Small intestine (tissue), 7 donors: ENCODE measurements at regions not wholly inside any gene's neighbourhood (a gene's known extent, or its start where the extent isn't known, plus 50 kb on each side); places are given as distances from the start of the nearest gene placed in this dataset.

Experiments
- DNase-seq, 2 donors: peaks; one replicate each; pipeline versions ENCODE4 v3.0.0 to v3.0.0-alpha.2; 2013
- FAIRE-seq: peaks from 2 replicates; lab custom pipeline; 2012; peaks lifted over from hg19 to GRCh38; lab: Jason Lieb, UNC
- H3K27ac ChIP-seq, 3 donors: one replicate each; pipeline ENCODE4 v1.5.1; 2013; ENCODE audit warnings: low read length in 2 of 3, mild to moderate bottlenecking in 2 of 3, control low read depth in 1 of 3, inconsistent platforms in 1 of 3, low read depth in 1 of 3, moderate library complexity in 1 of 3
- H3K27me3 ChIP-seq, 3 donors: one replicate each; pipeline ENCODE4 v1.6.1; 2013; ENCODE audit warnings: low read length in 3 of 3, inconsistent platforms in 1 of 3; ENCODE audit not compliant: control insufficient read depth in 3 of 3, insufficient read depth in 3 of 3
- H3K36me3 ChIP-seq, 3 donors: one replicate each; pipeline ENCODE4 v1.6.1; 2013; ENCODE audit warnings: low read length in 3 of 3, inconsistent platforms in 1 of 3, low read depth in 1 of 3, mild to moderate bottlenecking in 1 of 3, moderate library complexity in 1 of 3; ENCODE audit not compliant: control insufficient read depth in 3 of 3, insufficient read depth in 2 of 3
- H3K4me1 ChIP-seq, 3 donors: one replicate each; pipeline ENCODE4 v1.6.1; 2013; ENCODE audit warnings: low read length in 2 of 3, inconsistent platforms in 1 of 3, low read depth in 1 of 3, mild to moderate bottlenecking in 1 of 3, moderate library complexity in 1 of 3; ENCODE audit not compliant: control insufficient read depth in 3 of 3, insufficient read depth in 2 of 3
- H3K4me3 ChIP-seq, 3 donors: one replicate each; pipeline ENCODE4 v1.5.1; 2013; ENCODE audit warnings: low read length in 3 of 3, control low read depth in 1 of 3, inconsistent platforms in 1 of 3, low read depth in 1 of 3, mild to moderate bottlenecking in 1 of 3, moderate library complexity in 1 of 3
- H3K9me3 ChIP-seq, 2 donors: one replicate each; pipeline ENCODE4 v1.6.1; 2013; ENCODE audit warnings: low read depth in 1 of 2, low read length in 1 of 2; ENCODE audit not compliant: control insufficient read depth in 2 of 2, insufficient read depth in 1 of 2
- WGBS, 3 donors: extraction: QIAGEN DNeasy Blood & Tissue Kit; methylation state at CpG; one replicate each; pipeline ENCODE4 v1.1.7; 2013; 5-methylcytosine and 5-hydroxymethylcytosine counted together
- donor health status: healthy with polysubstance abuse.
- donor health status: control.
- donor health status: control.
- donor health status: Bipolar disorder and iron deficiency.
- donor health status: healthy.

GRCh38 chr2:61759718-61760117 is 94.1 kb downstream of the FAM161A start:
- Histone ChIP-seq H3K4me1 (no peaks in the 10 kb centered on the region), H3K9me3 (peaks cover 0 to 3% of the 10 kb centered on the region in 2 donors), H3K36me3 (no peaks in the 10 kb centered on the region), H3K27ac (no peak overlapping the region), H3K4me3 (no peak overlapping the region), H3K27me3 (no peaks in the 10 kb centered on the region)
- WGBS, 3 donors: 71 to 79% (median 73%) methylated on average over 2 of the region's 2 CpGs
- DNase-seq (no peak), FAIRE-seq (no peak)

GRCh38 chr2:61759005-61759404 is 94.9 kb downstream of the FAM161A start:
- Histone ChIP-seq H3K27ac (no peak overlapping the region), H3K36me3 (no peaks in the 10 kb centered on the region), H3K9me3 (peaks cover 0 to 6% of the 10 kb centered on the region in 2 donors), H3K4me3 (no peak overlapping the region), H3K4me1 (no peaks in the 10 kb centered on the region), H3K27me3 (no peaks in the 10 kb centered on the region)
- WGBS, 3 donors: 73 to 90% (median 85%) methylated on average over 4 of the region's 4 CpGs
- DNase-seq (no peak), FAIRE-seq (no peak)

GRCh38 chr2:61758159-61758558 is 95.7 kb downstream of the FAM161A start:
- DNase-seq: no peak
- H3K4me1 ChIP-seq: no peaks in the 10 kb centered on the region
- FAIRE-seq: no peak
- peaks cover 2 to 11% of the 10 kb centered on the region in 2 donors for H3K9me3 ChIP-seq
- H3K4me3 ChIP-seq: no peak overlapping the region
- H3K27ac ChIP-seq: no peak overlapping the region
- H3K27me3 ChIP-seq: no peaks in the 10 kb centered on the region
- no peaks in the 10 kb centered on the region for H3K36me3 ChIP-seq

GRCh38 chr2:61753512-61753911 is 100.3 kb downstream of the FAM161A start:
- H3K27ac ChIP-seq: no peak overlapping the region
- WGBS, 3 donors: 39 to 83% (median 78%) methylated on average over 1 of the region's 1 CpG
- no peak overlapping the region for H3K4me3 ChIP-seq
- no peak for DNase-seq
- no peak for FAIRE-seq
- no peaks in the 10 kb centered on the region for H3K36me3 ChIP-seq
- H3K9me3 ChIP-seq: peaks cover 2 to 12% of the 10 kb centered on the region in 2 donors
- H3K27me3 ChIP-seq: no peaks in the 10 kb centered on the region
- H3K4me1 ChIP-seq: no peaks in the 10 kb centered on the region

GRCh38 chr2:61750624-61751023 is 103.2 kb downstream of the FAM161A start:
- Histone ChIP-seq H3K27me3 (no peaks in the 10 kb centered on the region), H3K4me3 (no peak overlapping the region), H3K4me1 (no peaks in the 10 kb centered on the region), H3K9me3 (peaks cover 2 to 12% of the 10 kb centered on the region in 2 donors), H3K36me3 (no peaks in the 10 kb centered on the region), H3K27ac (no peak overlapping the region)
- 51 to 67% (median 55%) methylated on average over 2 of the region's 2 CpGs for WGBS, 3 donors
- no peak for FAIRE-seq
- no peak for DNase-seq

- Histone ChIP-seq H3K36me3 (no peaks in the 10 kb centered on the region), H3K9me3 (no peaks in the 10 kb centered on the region), H3K4me1 (no peaks in the 10 kb centered on the region), H3K27me3 (no peaks in the 10 kb centered on the region), H3K27ac (no peak overlapping the region), H3K4me3 (no peak overlapping the region)
- DNase-seq (no peak), FAIRE-seq (no peak)
- 92 to 95% (median 92%) methylated on average over 6 of the region's 6 CpGs for WGBS, 3 donors
Measured at GRCh38 chr2:61742955-61743354, 110.9 kb downstream of the FAM161A start.

- H3K36me3 ChIP-seq: no peaks in the 10 kb centered on the region
- no peaks in the 10 kb centered on the region for H3K4me1 ChIP-seq
- DNase-seq (no peak), FAIRE-seq (no peak)
- H3K27me3 ChIP-seq: peaks cover 0 to 2% (median 0%) of the 10 kb centered on the region in 3 donors
- 84 to 92% (median 84%) methylated on average over 3 of the region's 3 CpGs for WGBS, 3 donors
- no peak overlapping the region for H3K27ac ChIP-seq
- H3K9me3 ChIP-seq: no peaks in the 10 kb centered on the region
- H3K4me3 ChIP-seq: no peak overlapping the region
Measured at GRCh38 chr2:61737841-61738240, 116.0 kb downstream of the FAM161A start.

GRCh38 chr2:61736953-61737352 is 116.9 kb downstream of the FAM161A start:
- no peak for FAIRE-seq

GRCh38 chr2:61733563-61733962 is 120.3 kb downstream of the FAM161A start:
- DNase-seq (no peak), FAIRE-seq (no peak)
- no peak overlapping the region for H3K27ac ChIP-seq
- H3K4me1 ChIP-seq: no peaks in the 10 kb centered on the region
- H3K9me3 ChIP-seq: no peaks in the 10 kb centered on the region
- no peaks in the 10 kb centered on the region for H3K36me3 ChIP-seq
- WGBS, 3 donors: 88 to 93% (median 89%) methylated on average over 2 of the region's 2 CpGs
- peaks cover 0 to 3% (median 2%) of the 10 kb centered on the region in 3 donors for H3K27me3 ChIP-seq
- no peak overlapping the region for H3K4me3 ChIP-seq

More at GRCh38 chr2:61736953-61737352, 116.9 kb downstream of the FAM161A start:
- Histone ChIP-seq H3K27me3 (peaks cover 0 to 2% (median 0%) of the 10 kb centered on the region in 3 donors), H3K4me3 (no peak overlapping the region), H3K4me1 (no peaks in the 10 kb centered on the region), H3K36me3 (no peaks in the 10 kb centered on the region), H3K9me3 (no peaks in the 10 kb centered on the region), H3K27ac (no peak overlapping the region)
- 81 to 87% (median 81%) methylated on average over 4 of the region's 4 CpGs for WGBS, 3 donors
- no peak for DNase-seq
